Keratinocyte (primary cell): ENCODE measurements at regions not wholly inside any gene's neighbourhood (a gene's known extent, or its start where the extent isn't known, plus 50 kb on each side); places are given as distances from the start of the nearest gene placed in this dataset.

Experiments
- DNase-seq: peaks from one replicate; pipeline ENCODE4 v3.0.0-alpha.2; 2011; ENCODE audit warnings: low read depth, missing footprints, low spot score
- FAIRE-seq: peaks from 2 replicates; lab custom pipeline; 2011; peaks lifted over from hg19 to GRCh38; lab: Jason Lieb, UNC
- H2AFZ ChIP-seq: 2 replicates; pipeline ENCODE4 v1.6.0; 2012; ENCODE audit warnings: low read length, control low read depth, inconsistent platforms; ENCODE audit not compliant: control insufficient read depth
- H3K27ac ChIP-seq: 2 replicates; pipeline ENCODE4 v1.5.1; 2011; ENCODE audit warnings: low read length; ENCODE audit not compliant: control insufficient read depth, insufficient read depth
- H3K27me3 ChIP-seq: 3 replicates; pipeline ENCODE4 v1.6.0; 2011; ENCODE audit warnings: low read length; ENCODE audit not compliant: control insufficient read depth, insufficient read depth; ENCODE audit errors: extremely low read depth
- H3K36me3 ChIP-seq, 2 experiments: 2 replicates in 1 of 2; 3 replicates in 1 of 2; pipeline ENCODE4 v1.5.1; 2011; ENCODE audit warnings: low read length in 2 of 2, mild to moderate bottlenecking in 1 of 2; ENCODE audit not compliant: control insufficient read depth in 2 of 2, insufficient read depth in 2 of 2; ENCODE audit errors: extremely low read depth in 1 of 2
- H3K4me1 ChIP-seq: 3 replicates; pipeline ENCODE4 v1.5.1; 2011; ENCODE audit warnings: low read length; ENCODE audit not compliant: control insufficient read depth, insufficient read depth; ENCODE audit errors: extremely low read depth
- H3K4me2 ChIP-seq: 3 replicates; pipeline ENCODE4 v1.6.0; 2011; ENCODE audit warnings: low read depth, low read length; ENCODE audit not compliant: control insufficient read depth, insufficient read depth; ENCODE audit errors: extremely low read depth
- H3K4me3 ChIP-seq, 3 experiments: fragments of 200-600 bp in 1 of 3; sonication (generic) in 1 of 3; 2 replicates in 2 of 3; 3 replicates in 1 of 3; pipeline ENCODE4 v1.5.1; 2011 to 2016; ENCODE audit warnings: low read length in 3 of 3, mild to moderate bottlenecking in 3 of 3, control low read depth in 2 of 3, inconsistent platforms in 1 of 3, low read depth in 1 of 3, mixed read lengths in 1 of 3, mixed run types in 1 of 3, moderate library complexity in 1 of 3; ENCODE audit not compliant: control insufficient read depth in 2 of 3, insufficient read depth in 2 of 3; ENCODE audit errors: extremely low read depth in 1 of 3
- H3K79me2 ChIP-seq: 2 replicates; pipeline ENCODE4 v1.6.0; 2012; ENCODE audit warnings: low read length; ENCODE audit not compliant: control insufficient read depth, insufficient read depth
- H3K9ac ChIP-seq: 3 replicates; pipeline ENCODE4 v1.6.0; 2011; ENCODE audit warnings: low read length; ENCODE audit not compliant: control insufficient read depth, insufficient read depth; ENCODE audit errors: extremely low read depth
- H3K9me1 ChIP-seq: 3 replicates; pipeline ENCODE4 v1.6.0; 2011; ENCODE audit warnings: low read length; ENCODE audit not compliant: control insufficient read depth, insufficient read depth; ENCODE audit errors: extremely low read depth
- H3K9me3 ChIP-seq: 2 replicates; pipeline ENCODE4 v1.5.1; 2012; ENCODE audit warnings: low read depth, low read length; ENCODE audit not compliant: control insufficient read depth
- H4K20me1 ChIP-seq: 3 replicates; pipeline ENCODE4 v1.6.0; 2011; ENCODE audit warnings: low read length; ENCODE audit not compliant: control insufficient read depth, insufficient read depth; ENCODE audit errors: extremely low read depth
- EZH2 ChIP-seq: IDR thresholded peaks from one replicate; pipeline ENCODE4 v1.6.1; 2012; ENCODE audit warnings: inconsistent platforms, mild to moderate bottlenecking, low read length, moderate library complexity
- dilution Hi-C: fragments of 300-500 bp; cut with MboI; formaldehyde crosslinking; loops from one replicate; pipeline ENCODE4 v1.7.0; 2020; ENCODE audit warnings: low sequenced_read_pairs; ENCODE audit not compliant: extremely low pct_ligation_motif_present
- TF ChIP-seq, protein P1 (sequence below), 3 experiments: IDR thresholded peaks in 1 of 3; conservative IDR thresholded peaks in 1 of 3; optimal IDR thresholded peaks in 1 of 3; 2 replicates in 2 of 3; 3 replicates in 1 of 3; pipeline versions ENCODE3 to v1.5.1; 2011; ENCODE audit warnings: low read length in 3 of 3, mild to moderate bottlenecking in 3 of 3, moderate library complexity in 2 of 3, control low read depth in 1 of 3, inconsistent platforms in 1 of 3; ENCODE audit not compliant: insufficient read depth in 2 of 3; ENCODE audit errors: extremely low read depth in 1 of 3

DNA sequence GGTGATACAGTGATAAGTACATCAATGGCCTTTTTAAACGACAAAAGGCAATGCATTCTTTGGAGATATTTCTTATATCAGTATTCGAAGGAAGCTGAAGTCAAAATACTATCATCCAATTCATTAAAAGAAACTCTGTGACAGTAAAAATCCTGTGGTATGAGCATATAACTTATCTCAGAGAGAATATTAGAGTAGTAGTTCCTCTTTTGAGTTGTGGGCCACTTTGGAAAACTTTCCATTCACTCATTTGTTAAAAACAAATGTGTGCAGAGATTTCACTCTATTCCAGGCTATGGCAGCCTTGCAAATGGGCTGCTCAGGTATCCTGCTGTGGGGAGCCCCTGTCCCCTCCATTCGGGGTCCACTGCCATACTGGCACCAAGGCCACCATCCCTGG, 55.3 kb upstream of the ZNF438 start:
- H2AFZ ChIP-seq: no peak overlapping the region
- TF ChIP-seq EZH2: no peak
- TF ChIP-seq, protein P1, sequence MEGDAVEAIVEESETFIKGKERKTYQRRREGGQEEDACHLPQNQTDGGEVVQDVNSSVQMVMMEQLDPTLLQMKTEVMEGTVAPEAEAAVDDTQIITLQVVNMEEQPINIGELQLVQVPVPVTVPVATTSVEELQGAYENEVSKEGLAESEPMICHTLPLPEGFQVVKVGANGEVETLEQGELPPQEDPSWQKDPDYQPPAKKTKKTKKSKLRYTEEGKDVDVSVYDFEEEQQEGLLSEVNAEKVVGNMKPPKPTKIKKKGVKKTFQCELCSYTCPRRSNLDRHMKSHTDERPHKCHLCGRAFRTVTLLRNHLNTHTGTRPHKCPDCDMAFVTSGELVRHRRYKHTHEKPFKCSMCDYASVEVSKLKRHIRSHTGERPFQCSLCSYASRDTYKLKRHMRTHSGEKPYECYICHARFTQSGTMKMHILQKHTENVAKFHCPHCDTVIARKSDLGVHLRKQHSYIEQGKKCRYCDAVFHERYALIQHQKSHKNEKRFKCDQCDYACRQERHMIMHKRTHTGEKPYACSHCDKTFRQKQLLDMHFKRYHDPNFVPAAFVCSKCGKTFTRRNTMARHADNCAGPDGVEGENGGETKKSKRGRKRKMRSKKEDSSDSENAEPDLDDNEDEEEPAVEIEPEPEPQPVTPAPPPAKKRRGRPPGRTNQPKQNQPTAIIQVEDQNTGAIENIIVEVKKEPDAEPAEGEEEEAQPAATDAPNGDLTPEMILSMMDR (optimal IDR thresholded peaks at IDR 0.05 in 1 of 3, IDR thresholded peaks at IDR 0.05 in 1 of 3, conservative IDR thresholded peaks at IDR 0.05 in 1 of 3; ENCODE audit: extremely low read depth in 1 of 3, insufficient read depth in 2 of 3, low read length in 3 of 3): no peak

DNA sequence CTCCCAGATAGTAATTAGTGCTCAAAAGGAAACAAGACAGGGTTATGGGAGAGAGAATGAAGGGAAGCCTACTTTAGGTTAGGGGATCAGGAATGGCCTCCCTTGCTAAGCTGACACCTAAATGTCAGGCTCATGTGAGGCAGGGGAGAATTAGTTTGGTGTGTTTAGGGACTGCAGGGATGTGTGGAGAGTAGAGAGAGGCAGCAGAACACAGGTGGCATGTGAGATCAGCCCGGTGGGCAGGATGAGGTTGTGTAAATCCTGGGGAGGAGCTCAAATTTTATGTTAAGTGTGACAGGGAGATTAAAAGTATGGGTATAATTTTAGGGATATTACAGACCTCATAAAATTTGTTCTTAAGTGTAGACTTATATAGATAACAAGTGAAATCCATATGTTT, 56.2 kb upstream of the ZNF438 start:
- TF ChIP-seq, protein P1 (optimal IDR thresholded peaks at IDR 0.05 in 1 of 3, IDR thresholded peaks at IDR 0.05 in 1 of 3, conservative IDR thresholded peaks at IDR 0.05 in 1 of 3; ENCODE audit: extremely low read depth in 1 of 3, insufficient read depth in 2 of 3, low read length in 3 of 3): no peak
- TF ChIP-seq EZH2: no peak
- Histone ChIP-seq H3K9me3 (no peaks in the 10 kb centered on the region), H3K27me3 (no peaks in the 10 kb centered on the region), H3K27ac (no peak overlapping the region), H3K9me1 (no peaks in the 10 kb centered on the region), H3K4me3 (no peak overlapping the region), H3K4me2 (no peak overlapping the region), H3K36me3 (no peaks in the 10 kb centered on the region), H2AFZ (no peak overlapping the region), H3K9ac (no peak overlapping the region), H4K20me1 (no peaks in the 10 kb centered on the region), H3K4me1 (no peaks in the 10 kb centered on the region), H3K79me2 (no peaks in the 10 kb centered on the region)
- DNase-seq (no peak), FAIRE-seq (no peak)
- dilution Hi-C loops: no loop called here

More for the DNA sequence above, 55.3 kb upstream of the ZNF438 start:
- H3K9ac ChIP-seq: no peak overlapping the region
- H3K4me1 ChIP-seq: no peaks in the 10 kb centered on the region
- no peaks in the 10 kb centered on the region for H3K9me3 ChIP-seq
- H3K4me3 ChIP-seq: no peak overlapping the region
- FAIRE-seq: no peak
- DNase-seq: no peak
- dilution Hi-C loops: no loop called here
- no peaks in the 10 kb centered on the region for H3K9me1 ChIP-seq
- no peak overlapping the region for H3K4me2 ChIP-seq
- H3K27me3 ChIP-seq: no peaks in the 10 kb centered on the region
- H3K79me2 ChIP-seq: no peaks in the 10 kb centered on the region
- no peak overlapping the region for H3K27ac ChIP-seq
- no peaks in the 10 kb centered on the region for H3K36me3 ChIP-seq
- no peaks in the 10 kb centered on the region for H4K20me1 ChIP-seq
